ACC112 (cell line): ENCODE measurements at regions not wholly inside any gene's neighbourhood (a gene's known extent, or its start where the extent isn't known, plus 50 kb on each side); places are given as distances from the start of the nearest gene placed in this dataset.
A peak's percentile ranks its signal among the peaks of the same experiment; 100 is the strongest.

Source experiments
- H2AFZ ChIP-seq: fragments of 200-600 bp; sonication (generic); one replicate; pipeline ENCODE4 v1.6.0; 2017; ENCODE audit warnings: antibody characterized with exemption, low read length; ENCODE audit not compliant: unreplicated experiment
- H3K27ac ChIP-seq: fragments of 200-600 bp; sonication (generic); 2 replicates; pipeline ENCODE4 v1.5.1; 2014; ENCODE audit warnings: low read depth, mild to moderate bottlenecking, antibody characterized with exemption, low read length, moderate library complexity
- H3K27me3 ChIP-seq: fragments of 200-600 bp; sonication (generic); 2 replicates; pipeline ENCODE4 v1.6.1; 2014; ENCODE audit warnings: mild to moderate bottlenecking, antibody characterized with exemption, low read length, moderate library complexity, mixed read lengths; ENCODE audit not compliant: insufficient read depth
- H3K36me3 ChIP-seq: fragments of 200-600 bp; sonication (generic); 2 replicates; pipeline ENCODE4 v1.6.1; 2016; ENCODE audit warnings: mild to moderate bottlenecking, antibody characterized with exemption, low read length, moderate library complexity, mixed read lengths; ENCODE audit not compliant: insufficient read depth
- H3K4me1 ChIP-seq: fragments of 200-600 bp; sonication (generic); one replicate; pipeline ENCODE4 v1.6.1; 2016; ENCODE audit warnings: low read length, mixed read lengths; ENCODE audit not compliant: insufficient read depth, unreplicated experiment, control insufficient read depth
- H3K4me3 ChIP-seq: fragments of 200-600 bp; sonication (generic); 2 replicates; pipeline ENCODE4 v1.5.1; 2014; ENCODE audit warnings: mild to moderate bottlenecking, low read depth, low read length
- H3K79me2 ChIP-seq: fragments of 200-600 bp; sonication (generic); one replicate; pipeline ENCODE4 v1.6.0; 2016; ENCODE audit warnings: low read length; ENCODE audit not compliant: control insufficient read depth, unreplicated experiment, insufficient read depth

DNA sequence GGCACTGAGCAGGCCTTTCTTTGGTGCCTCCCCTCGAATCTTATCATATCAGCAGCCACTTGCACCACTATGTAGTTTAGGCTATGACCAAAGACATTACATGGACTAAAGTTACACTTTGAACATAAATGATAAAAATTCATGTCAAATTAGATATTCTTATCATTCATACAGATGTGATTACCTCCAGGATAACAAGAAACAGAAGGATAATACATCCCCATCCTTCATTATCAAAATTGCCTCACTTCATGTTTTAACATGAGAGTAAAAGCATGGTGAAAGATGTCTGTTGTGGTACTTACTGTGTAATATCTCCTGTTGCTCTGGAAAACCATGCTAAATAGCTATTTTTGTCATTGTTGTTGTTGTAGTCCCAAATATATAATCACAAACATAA lies 230.8 kb upstream of the RND3 start:
- Histone ChIP-seq H3K27me3 (no peaks in the 10 kb centered on the region), H3K36me3 (no peaks in the 10 kb centered on the region), H3K27ac (no peak overlapping the region), H3K79me2 (no peaks in the 10 kb centered on the region), H3K4me3 (no peak overlapping the region), H2AFZ (no peak overlapping the region), H3K4me1 (no peaks in the 10 kb centered on the region)

DNA sequence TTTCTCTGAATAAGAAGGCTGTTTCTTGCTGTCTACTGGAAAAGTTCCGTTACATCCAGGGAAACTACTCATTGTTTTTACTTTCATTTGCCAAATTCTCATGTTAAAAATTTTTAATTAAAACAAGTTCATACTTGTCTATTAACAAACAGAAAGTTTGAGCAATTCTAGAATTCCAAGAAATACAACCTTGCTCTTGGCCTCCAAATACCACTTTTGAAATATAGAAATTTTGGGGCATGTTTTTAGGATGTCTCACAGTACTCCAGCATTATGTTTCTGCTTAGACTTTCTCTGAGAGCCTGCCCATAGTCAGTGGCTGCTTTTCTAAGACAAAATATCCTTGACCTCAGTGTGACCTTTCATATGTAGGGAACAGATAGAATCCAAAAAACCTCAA lies 228.7 kb upstream of the RND3 start:
- no peaks in the 10 kb centered on the region for H3K79me2 ChIP-seq

DNA sequence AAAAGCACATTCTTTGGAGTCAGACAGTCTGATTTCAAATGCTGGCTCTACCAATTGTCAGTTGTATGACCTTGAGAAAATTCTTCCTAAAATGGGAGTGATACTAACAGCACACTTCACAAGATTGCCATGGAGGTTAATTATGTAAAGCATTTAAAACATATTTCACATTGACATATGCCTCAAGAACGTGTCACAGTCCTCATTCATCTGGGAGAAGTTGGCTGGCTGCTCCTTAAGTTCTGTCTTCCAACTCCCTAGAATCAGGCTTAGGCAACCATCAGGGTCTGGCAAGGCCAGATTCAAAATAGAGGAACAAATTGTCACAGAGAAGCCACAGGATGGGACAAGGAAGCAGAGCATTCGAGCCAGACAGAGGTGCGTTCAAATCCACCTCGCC lies 228.0 kb upstream of the RND3 start:
- Histone ChIP-seq H3K27me3 (no peaks in the 10 kb centered on the region), H3K4me1 (no peaks in the 10 kb centered on the region), H3K4me3 (no peak overlapping the region), H2AFZ (no peak overlapping the region), H3K27ac (no peak overlapping the region), H3K36me3 (no peaks in the 10 kb centered on the region), H3K79me2 (no peaks in the 10 kb centered on the region)

More for the DNA sequence above, 228.7 kb upstream of the RND3 start:
- no peaks in the 10 kb centered on the region for H3K4me1 ChIP-seq
- no peaks in the 10 kb centered on the region for H3K36me3 ChIP-seq
- no peak overlapping the region for H3K27ac ChIP-seq
- no peak overlapping the region for H3K4me3 ChIP-seq
- no peak overlapping the region for H2AFZ ChIP-seq
- H3K27me3 ChIP-seq, result no peaks in the 10 kb centered on the region

DNA sequence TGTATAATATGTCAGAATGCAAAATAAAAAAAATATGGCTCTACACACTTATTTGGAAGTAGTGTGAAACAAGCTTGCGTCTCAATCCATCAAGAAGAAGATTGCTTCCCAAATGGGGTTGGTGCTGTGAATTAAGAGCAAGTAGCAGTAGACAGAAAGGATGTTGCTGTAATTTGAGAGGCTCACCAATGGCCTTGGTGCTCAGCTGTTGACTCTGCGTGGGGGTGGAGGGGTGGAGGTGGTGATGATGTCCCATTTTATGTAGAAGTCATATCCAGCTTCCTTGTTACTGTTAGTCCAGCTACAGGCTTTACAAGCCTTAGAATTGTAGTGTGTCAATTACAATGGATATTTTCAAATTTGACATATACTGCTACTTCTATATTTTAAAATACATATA lies 223.4 kb upstream of the RND3 start:
- no peaks in the 10 kb centered on the region for H3K79me2 ChIP-seq
- H3K4me1 ChIP-seq, result peaks cover 6% of the 10 kb centered on the region
- no peaks in the 10 kb centered on the region for H3K27me3 ChIP-seq
- H3K27ac ChIP-seq, result no peak overlapping the region
- no peak overlapping the region for H2AFZ ChIP-seq
- no peaks in the 10 kb centered on the region for H3K36me3 ChIP-seq
- no peak overlapping the region for H3K4me3 ChIP-seq

- no peak overlapping the region for H3K27ac ChIP-seq
- no peak overlapping the region for H2AFZ ChIP-seq
- peaks cover 13% of the 10 kb centered on the region for H3K4me1 ChIP-seq
- no peaks in the 10 kb centered on the region for H3K79me2 ChIP-seq
- H3K27me3 ChIP-seq, result no peaks in the 10 kb centered on the region
- H3K36me3 ChIP-seq, result no peaks in the 10 kb centered on the region
- no peak overlapping the region for H3K4me3 ChIP-seq
These were observed 222.6 kb upstream of the RND3 start for GRCh38 chr2:150710041-150710440.

GRCh38 chr2:150706561-150706960 lies 219.1 kb upstream of the RND3 start:
- Histone ChIP-seq H3K4me3 (no peak overlapping the region), H3K36me3 (no peaks in the 10 kb centered on the region), H3K27me3 (no peaks in the 10 kb centered on the region), H3K79me2 (no peaks in the 10 kb centered on the region), H3K27ac (no peak overlapping the region), H2AFZ (no peak overlapping the region), H3K4me1 (peaks cover 13% of the 10 kb centered on the region)

GRCh38 chr2:150705767-150706166 lies 218.3 kb upstream of the RND3 start:
- Histone ChIP-seq H3K4me3 (no peak overlapping the region), H3K27ac (peak overlapping the region; percentile 53), H3K79me2 (no peaks in the 10 kb centered on the region), H3K4me1 (peaks cover 13% of the 10 kb centered on the region), H3K27me3 (no peaks in the 10 kb centered on the region), H3K36me3 (no peaks in the 10 kb centered on the region), H2AFZ (peak overlapping the region; percentile 68)

DNA sequence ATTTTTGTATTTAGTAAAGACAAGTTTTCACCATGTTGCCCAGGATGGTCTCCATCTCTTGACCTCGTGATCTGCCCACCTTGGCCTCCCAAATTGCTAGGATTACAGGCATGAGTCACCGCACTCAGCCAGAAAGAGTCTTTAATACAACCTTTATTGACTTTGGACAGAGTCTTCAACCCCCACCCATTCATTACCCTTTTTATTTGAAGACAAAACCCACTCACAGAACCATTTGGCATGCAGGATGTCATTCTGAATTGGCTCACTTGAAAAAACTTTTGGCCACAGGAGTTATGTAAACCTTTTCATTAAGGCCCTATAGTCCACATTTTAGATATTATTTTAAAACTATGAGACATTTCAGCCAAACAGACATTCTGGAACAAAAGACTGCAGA lies 217.9 kb upstream of the RND3 start:
- H3K79me2 ChIP-seq, result no peaks in the 10 kb centered on the region
- H3K36me3 ChIP-seq, result no peaks in the 10 kb centered on the region
- peak overlapping the region; percentile 68 for H2AFZ ChIP-seq
- H3K4me1 ChIP-seq, result peaks cover 13% of the 10 kb centered on the region
- H3K27me3 ChIP-seq, result no peaks in the 10 kb centered on the region
- peak overlapping the region; percentile 53 for H3K27ac ChIP-seq
- no peak overlapping the region for H3K4me3 ChIP-seq

- Histone ChIP-seq H3K79me2 (no peaks in the 10 kb centered on the region), H2AFZ (no peak overlapping the region), H3K4me3 (no peak overlapping the region), H3K4me1 (peaks cover 27% of the 10 kb centered on the region), H3K27ac (no peak overlapping the region), H3K27me3 (no peaks in the 10 kb centered on the region), H3K36me3 (no peaks in the 10 kb centered on the region)
These were observed 215.3 kb upstream of the RND3 start for GRCh38 chr2:150702791-150703190.

- Histone ChIP-seq H3K79me2 (no peaks in the 10 kb centered on the region), H2AFZ (peak overlapping the region; percentile 45), H3K4me3 (no peak overlapping the region), H3K4me1 (peaks cover 30% of the 10 kb centered on the region), H3K27ac (no peak overlapping the region), H3K27me3 (no peaks in the 10 kb centered on the region), H3K36me3 (no peaks in the 10 kb centered on the region)
These were observed 213.5 kb upstream of the RND3 start for GRCh38 chr2:150700666-150701580.

DNA sequence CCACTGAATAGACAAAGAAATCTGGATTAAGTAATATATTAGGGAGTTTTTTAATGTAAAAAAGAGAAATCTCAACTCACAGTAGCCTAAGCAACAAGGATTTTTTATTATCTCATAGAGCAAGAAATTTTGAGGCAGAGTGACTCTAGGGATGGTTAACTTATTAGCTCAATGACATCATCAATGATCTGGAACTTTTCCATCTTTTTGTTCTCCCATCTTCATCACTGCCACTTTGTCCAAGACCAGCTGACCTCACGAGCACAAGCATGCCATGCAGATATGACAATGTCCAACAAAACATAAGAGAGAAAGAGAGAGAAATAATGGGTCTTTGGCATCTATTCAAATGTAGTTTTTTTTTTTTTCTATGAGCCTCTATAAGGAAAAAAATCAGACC lies 211.8 kb upstream of the RND3 start:
- Histone ChIP-seq H2AFZ (no peak overlapping the region), H3K27ac (peak overlapping the region; percentile 87; the same call in 1 of the 2 replicates), H3K79me2 (no peaks in the 10 kb centered on the region), H3K4me1 (peaks cover 23% of the 10 kb centered on the region), H3K27me3 (no peaks in the 10 kb centered on the region), H3K4me3 (no peak overlapping the region), H3K36me3 (no peaks in the 10 kb centered on the region)
